DMS53 (cell line): ENCODE measurements at regions not wholly inside any gene's neighbourhood (a gene's known extent, or its start where the extent isn't known, plus 50 kb on each side); places are given as distances from the start of the nearest gene placed in this dataset.
A peak's percentile ranks its signal among the peaks of the same experiment; 100 is the strongest.

Experiments used
- DNase-seq: peaks from one replicate; lab custom pipeline; 2025; lab: John Stamatoyannopoulos, UW

DNA sequence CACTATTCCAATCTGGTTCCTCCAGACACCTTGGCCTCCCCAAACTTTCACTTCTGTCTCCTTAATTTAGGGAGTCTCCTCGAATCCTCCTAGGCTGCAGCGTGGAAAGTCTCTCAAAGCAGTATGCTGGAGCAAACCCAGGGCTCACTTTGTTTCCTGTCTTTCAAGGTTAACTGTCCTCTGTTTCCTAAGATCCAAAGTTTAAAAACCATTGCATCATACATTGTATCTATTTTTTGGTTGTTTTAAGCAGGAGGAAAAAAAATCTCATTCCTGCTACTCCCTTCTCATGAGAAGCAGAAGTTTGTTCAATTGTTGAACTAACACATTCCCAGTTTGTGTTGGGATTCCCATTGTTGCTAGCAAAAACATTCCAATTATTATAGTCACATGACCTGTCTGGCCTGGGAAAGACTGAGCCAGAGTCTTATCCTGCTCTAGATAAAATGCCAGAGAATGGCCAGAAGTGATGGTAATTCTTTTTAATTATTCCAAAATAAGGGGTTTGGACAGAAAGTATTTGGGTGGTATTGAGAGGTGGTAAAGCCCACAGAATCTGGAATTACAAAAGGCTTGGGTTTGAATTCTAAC is 67.3 kb downstream of the HSPB8 start:
- DNase-seq: no peak

DNA sequence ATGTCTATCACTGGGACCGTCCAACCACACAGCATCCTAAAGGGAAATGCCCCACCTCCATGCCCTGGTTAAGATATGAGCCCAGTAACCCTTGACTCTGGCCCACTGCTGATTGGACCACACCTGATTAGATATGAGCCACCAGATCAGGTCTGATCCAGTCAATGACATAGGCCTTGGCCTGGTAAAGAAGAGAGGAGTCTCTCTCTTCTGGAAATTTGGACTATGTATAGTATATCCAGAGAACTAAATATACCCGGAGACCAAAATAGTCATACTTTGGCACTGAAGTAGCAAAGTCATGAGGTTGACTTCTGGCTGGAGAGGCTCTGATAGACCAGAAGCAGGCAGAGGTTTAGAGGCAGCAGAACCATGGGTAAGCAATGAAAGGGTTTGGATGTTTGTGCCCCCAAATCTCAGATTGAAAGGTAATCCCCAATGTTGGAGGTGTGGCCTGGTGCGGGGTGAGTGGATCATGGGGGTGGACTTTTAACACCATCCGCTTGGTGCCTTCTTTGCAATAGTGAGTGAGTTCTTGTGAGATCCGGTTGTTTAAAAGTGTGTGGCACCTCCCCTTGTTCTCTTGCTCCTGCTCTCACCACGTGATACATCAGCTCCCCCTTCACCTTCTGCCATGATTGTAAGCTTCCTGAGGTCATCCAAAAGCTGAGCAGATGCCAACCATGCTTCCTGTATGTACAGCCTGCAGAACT is 68.4 kb downstream of the HSPB8 start:
- DNase-seq: no peak

DNA sequence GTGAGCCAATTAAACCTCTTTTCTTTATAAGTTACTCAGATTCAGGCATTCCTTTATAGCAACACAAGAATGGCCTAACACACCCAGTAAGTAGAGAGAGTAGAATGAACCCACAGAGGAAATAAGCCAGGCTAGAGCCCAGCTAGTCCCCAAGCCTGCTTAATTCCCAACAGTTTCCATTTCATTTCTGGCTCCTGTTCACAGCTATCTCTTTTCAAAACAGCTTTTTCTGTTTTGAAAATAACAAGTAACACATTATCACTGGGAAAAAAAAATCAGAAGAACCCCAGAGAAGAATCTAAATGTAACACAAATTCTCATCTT is 69.0 kb downstream of the HSPB8 start:
- DNase-seq: no peak

DNA sequence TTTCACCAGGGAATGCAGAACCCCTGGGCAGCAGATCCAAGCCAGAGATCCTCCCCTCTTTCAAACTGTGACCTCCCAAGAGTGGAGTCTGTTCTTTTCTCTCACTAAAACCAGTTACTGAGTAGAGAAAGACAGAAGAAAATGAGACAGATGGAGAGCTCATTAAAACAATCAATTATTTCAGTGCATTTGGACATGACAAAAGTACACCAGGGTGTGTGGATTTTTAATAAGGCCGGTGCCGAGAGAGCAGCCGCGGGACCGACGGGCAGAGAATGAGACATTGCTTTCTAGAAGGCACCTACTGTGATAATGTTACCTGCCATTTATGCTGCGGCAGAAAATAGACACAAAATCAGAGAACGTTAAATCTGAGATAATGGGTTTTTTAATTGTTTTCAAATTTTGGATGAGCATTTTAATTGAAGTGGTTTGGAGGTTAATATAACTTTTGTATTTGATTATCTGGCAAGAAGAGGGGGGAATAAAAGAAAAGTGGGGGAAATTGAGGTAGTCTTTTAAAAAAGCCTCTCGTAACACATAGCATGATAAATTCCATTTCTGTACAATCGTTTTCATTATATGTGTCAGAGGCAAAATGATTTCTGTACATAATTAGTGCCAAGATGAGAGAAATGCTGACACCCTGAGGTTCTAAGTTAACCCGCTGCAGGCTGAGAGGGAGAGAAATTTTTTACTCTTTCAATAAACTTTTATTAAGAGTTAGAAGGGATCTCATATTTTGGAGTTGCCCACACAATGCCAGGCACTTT is 70.8 kb downstream of the HSPB8 start:
- no peak for DNase-seq

DNA sequence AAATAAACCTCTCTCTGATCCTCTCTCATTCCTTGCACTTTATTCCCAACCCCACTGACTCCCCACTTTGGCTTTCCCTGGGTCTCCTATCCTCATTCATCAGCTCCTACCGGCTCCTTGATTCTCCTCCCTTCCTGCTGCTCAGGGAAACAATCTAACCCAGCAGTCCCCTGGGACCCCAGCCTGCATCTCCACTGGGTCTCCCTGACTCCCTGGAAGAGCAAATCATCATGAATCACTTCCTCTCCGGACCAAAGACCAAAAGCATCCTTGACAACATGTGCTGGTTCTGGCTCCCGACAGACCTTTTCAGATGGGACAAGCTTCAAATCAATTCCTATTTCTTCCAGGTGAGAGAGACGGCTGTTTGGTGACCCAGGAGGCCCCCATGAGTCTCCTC is 76.6 kb downstream of the HSPB8 start:
- no peak for DNase-seq

DNA sequence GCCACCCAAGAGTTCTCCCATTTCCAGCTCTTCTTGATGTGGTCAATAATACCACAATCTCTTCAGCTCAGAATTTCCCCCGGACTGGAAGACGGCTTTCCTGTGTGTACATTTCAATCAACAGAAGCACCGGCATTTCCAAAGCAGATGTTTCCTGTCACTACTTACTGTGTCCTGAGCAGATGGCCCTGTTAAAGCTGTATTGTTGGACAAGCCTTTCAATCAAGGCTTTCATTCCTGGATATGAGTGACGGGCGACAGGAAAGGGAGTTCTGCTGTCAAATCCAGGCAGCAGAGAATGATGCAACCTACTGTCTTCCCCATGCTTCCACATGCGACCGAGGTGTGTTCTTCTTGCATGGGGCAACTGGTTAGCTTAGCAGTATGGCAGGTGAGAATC is 76.4 kb upstream of the CCDC60 start:
- peak; percentile 90 for DNase-seq

DNA sequence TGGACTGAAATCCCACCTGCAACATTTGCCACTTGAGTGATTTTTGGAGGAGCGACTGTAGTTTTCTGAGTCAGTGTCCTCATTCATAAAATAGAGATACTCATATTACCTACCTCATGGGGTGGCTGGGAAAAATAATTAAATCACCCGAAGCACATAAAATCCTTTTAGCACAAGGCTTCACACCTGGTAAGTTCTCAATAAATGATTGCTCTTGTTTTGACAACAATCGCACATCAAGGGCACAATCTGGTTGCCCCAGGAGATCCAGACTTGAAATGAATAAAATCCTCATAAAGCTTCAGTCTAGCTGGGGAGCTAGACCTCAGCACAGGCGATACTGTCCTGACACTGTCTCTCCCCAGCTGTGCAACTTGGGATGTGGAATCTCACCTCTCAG is 76.0 kb upstream of the CCDC60 start:
- no peak for DNase-seq

DNA sequence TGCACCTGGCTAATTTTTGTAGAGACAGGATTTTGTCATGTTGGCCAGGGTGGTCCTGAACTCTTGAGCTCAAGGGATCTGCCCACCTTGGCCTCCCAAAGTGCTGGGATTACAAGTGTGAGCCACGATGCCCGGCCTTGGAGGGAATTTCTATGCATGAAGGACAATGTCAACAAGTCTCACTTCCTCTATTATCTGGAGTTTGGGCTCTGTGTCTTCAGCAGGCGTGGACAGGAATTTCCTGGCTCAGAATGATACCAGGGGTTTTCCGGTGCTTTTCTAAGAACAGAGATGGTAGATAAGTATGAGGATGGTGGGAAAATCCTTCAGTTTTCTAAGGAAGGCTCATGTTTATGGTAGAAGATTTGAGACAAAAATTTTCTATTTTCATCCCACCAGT is 75.0 kb upstream of the CCDC60 start:
- DNase-seq: peak; percentile 60

DNA sequence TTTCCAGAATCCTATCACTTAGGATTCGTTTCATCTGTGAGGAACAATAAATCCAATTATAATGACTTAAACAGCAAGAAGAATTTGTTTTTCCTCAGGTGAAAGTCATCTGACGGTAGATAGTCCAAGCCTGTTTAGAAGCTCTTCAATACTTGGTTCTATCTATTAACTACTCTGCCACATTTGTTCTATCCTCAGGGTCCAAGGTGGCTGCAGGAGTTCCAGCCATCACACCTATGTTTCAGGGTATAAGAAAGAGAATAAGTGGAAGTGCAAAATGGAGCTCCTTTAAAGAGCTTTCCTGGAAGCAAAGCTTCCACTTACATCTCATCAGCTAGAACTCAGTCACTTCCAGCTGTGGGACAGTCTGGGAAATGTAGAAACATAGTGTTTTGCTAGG is 72.1 kb upstream of the CCDC60 start:
- DNase-seq: no peak

DNA sequence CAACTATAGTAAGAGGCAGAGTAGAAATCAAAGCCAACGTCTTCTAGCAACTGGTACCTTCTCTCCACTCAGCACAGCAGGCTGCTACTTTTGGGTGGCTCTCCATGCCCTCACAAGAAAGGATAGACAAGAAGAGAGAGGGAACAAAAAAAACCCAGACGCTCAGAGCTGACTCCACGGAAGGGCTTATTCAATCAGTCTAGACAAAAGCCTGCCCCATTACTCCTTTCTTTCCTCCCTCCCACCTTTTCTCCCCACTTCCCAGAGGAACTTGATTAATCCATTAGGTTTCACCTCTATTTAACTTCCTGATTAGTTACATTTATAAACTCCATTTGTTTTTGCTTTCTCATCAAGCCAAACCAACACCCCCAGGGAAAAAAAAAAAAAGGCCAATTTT is 71.1 kb upstream of the CCDC60 start:
- no peak for DNase-seq

DNA sequence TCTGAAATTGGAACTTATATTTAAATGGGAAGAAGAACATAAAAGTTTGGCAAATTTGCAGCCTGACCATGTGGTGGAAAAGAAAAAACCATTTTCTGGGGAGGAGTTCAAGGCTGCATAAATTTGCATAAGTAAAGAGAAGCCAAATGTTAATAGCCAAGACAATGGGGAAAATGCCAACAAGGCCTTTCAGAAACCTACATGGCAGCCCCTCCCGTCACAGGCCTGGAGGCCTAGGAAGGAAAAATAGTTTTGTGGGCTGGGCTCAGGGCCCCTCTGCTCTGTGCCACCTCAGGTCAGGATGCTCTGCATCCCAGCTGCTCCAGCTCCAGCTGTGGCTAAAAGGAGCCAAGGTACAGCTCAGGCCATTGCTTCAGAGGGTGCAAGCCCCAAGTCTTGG is 67.6 kb upstream of the CCDC60 start:
- DNase-seq: no peak

DNA sequence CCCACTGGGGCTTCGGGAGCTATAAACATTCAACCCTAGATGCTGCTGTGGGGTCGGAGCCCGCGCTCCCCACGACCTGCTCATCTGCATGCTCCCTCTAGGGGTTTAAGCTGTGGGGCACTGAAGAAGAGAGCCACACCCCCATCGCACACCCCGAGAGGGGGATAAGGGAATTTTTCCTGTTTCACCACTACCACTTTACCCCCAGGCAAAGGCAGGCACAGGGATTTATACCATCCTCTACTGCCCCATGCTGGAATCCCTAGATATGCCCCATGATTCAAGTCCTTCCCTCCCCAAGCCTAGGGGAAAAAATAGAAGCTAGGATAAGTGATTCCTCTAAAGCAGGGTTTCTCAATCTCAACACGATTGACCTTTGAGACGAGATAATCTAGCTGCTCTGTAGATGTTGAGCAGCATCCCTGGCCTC is 59.9 kb upstream of the CCDC60 start:
- DNase-seq: no peak

DNA sequence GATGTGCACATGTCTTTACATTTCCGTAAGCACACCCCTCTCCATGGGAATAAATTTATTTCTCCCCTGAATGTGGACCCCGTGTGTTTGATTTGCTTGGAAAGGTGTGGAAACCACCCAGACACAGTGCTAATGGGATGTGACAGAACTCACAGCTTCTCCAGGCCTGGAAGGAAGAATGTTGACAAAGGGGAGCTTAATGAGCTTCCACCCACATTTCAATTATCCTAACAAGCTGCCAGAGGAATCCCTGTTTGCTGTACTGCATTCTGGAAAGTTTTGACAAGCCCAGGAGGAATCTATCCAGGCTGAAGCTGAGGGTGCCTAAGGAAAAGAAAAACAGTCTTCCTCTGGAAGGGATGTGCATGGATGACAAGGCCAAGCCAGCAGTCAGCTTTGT is 51.2 kb upstream of the CCDC60 start:
- DNase-seq: no peak
